Karpas-422 (cell line): ENCODE measurements at regions not wholly inside any gene's neighbourhood (a gene's known extent, or its start where the extent isn't known, plus 50 kb on each side); places are given as distances from the start of the nearest gene placed in this dataset.

ENCODE experiments used
- DNase-seq: peaks from one replicate; pipeline ENCODE4 v3.0.0-alpha.2; 2015
- H2AFZ ChIP-seq: fragments of 200-600 bp; sonication (generic); 2 replicates; pipeline ENCODE4 v1.6.1; 2014; ENCODE audit warnings: antibody characterized with exemption, low read length, mixed read lengths
- H3K27ac ChIP-seq: fragments of 200-600 bp; sonication (generic); 2 replicates; pipeline ENCODE4 v1.5.1; 2014; ENCODE audit warnings: mild to moderate bottlenecking, low read length, moderate library complexity
- H3K27me3 ChIP-seq: fragments of 200-600 bp; sonication (generic); 2 replicates; pipeline ENCODE4 v1.6.1; 2014; ENCODE audit warnings: low read length, mixed read lengths
- H3K36me3 ChIP-seq: fragments of 200-600 bp; sonication (generic); 2 replicates; pipeline ENCODE4 v1.6.1; 2014; ENCODE audit warnings: low read length, mixed read lengths; ENCODE audit not compliant: insufficient read depth
- H3K4me1 ChIP-seq: fragments of 200-600 bp; sonication (generic); 2 replicates; pipeline ENCODE4 v1.6.1; 2014; ENCODE audit warnings: mild to moderate bottlenecking, low read length, mixed read lengths
- H3K4me2 ChIP-seq: fragments of 200-600 bp; sonication (generic); 2 replicates; pipeline ENCODE4 v1.6.1; 2014; ENCODE audit warnings: low read length, low read depth, mild to moderate bottlenecking; ENCODE audit not compliant: poor library complexity, severe bottlenecking
- H3K4me3 ChIP-seq: fragments of 200-600 bp; sonication (generic); 2 replicates; pipeline ENCODE4 v1.5.1; 2014; ENCODE audit warnings: mild to moderate bottlenecking, antibody characterized with exemption, low read length, mixed read lengths
- H3K79me2 ChIP-seq: fragments of 200-600 bp; sonication (generic); 2 replicates; pipeline ENCODE4 v1.6.1; 2014; ENCODE audit warnings: mild to moderate bottlenecking, low read length, mixed read lengths
- H3K9ac ChIP-seq: fragments of 200-600 bp; sonication (generic); 2 replicates; pipeline ENCODE4 v1.6.0; 2014; ENCODE audit warnings: low read length
- H3K9me2 ChIP-seq: fragments of 200-600 bp; sonication (generic), shearing (Covaris generic); replicated peaks from 2 replicates; pipeline ENCODE4 v1.6.0; 2014; ENCODE audit warnings: mild to moderate bottlenecking, low read length, moderate library complexity; ENCODE audit not compliant: insufficient read depth
- H3K9me3 ChIP-seq: fragments of 300-700, 200-600 bp; sonication (generic); 2 replicates; pipeline ENCODE4 v1.6.1; 2014; ENCODE audit warnings: low read length, mixed read lengths
- H4K20me1 ChIP-seq: fragments of 200-600 bp; sonication (generic); 2 replicates; pipeline ENCODE4 v1.6.1; 2014; ENCODE audit warnings: mild to moderate bottlenecking, antibody characterized with exemption, low read length, low read depth; ENCODE audit not compliant: insufficient read depth

DNA sequence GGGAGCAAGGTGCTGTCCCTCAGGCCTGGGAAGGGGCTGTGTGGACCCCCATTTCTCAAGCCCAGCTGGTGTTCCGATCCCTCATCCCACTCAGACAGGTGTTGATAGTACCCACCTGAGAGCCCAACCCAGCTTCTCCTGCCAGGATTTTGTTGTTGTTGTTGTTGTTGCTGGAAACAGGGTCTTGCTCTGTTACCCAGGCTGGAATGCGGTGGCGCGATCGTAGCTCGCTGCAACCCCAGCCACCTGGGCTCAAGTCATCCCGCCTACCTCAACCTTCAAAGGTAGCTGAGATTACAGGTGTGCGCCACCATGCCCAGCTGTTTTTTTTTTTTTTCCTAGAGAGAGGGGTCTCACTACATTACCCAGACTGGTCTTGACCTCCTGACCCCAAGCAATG is 209.9 kb downstream of the PHETA1 start:
- H3K9ac ChIP-seq = no peak overlapping the region
- H2AFZ ChIP-seq = no peak overlapping the region
- no peak overlapping the region for H3K4me2 ChIP-seq
- no peaks in the 10 kb centered on the region for H3K27me3 ChIP-seq
- DNase-seq = no peak
- no peaks in the 10 kb centered on the region for H3K79me2 ChIP-seq
- no peaks in the 10 kb centered on the region for H3K36me3 ChIP-seq
- no peaks in the 10 kb centered on the region for H3K4me1 ChIP-seq
- no peak overlapping the region for H3K27ac ChIP-seq
- H4K20me1 ChIP-seq = no peaks in the 10 kb centered on the region
- no peak overlapping the region for H3K4me3 ChIP-seq
- H3K9me2 ChIP-seq = no peaks in the 10 kb centered on the region
- H3K9me3 ChIP-seq = no peaks in the 10 kb centered on the region

DNA sequence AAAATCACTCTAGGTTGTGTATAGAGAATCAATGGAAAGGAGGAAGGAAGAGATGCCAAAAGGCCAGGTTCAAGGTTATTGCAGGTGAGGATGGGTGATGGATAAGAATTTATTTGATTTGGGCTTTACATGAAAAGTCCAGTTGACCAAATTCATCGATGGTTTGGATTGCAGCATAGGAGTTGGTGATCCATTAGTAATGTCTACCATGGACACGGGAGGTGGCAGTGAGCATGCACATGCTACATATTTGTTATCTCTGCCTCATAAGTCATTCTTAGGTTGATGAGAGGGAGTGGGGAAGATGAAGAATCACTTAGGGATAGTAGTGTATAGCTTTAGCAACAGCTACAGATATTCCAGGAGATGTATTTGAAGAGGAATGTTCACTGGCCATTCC is 211.4 kb downstream of the PHETA1 start:
- H3K4me1 ChIP-seq = no peaks in the 10 kb centered on the region
- H3K79me2 ChIP-seq = no peaks in the 10 kb centered on the region
- H2AFZ ChIP-seq = no peak overlapping the region
- H3K4me2 ChIP-seq = no peak overlapping the region
- no peak for DNase-seq
- H3K27me3 ChIP-seq = no peaks in the 10 kb centered on the region
- H3K9me3 ChIP-seq = no peaks in the 10 kb centered on the region
- no peak overlapping the region for H3K27ac ChIP-seq
- no peak overlapping the region for H3K4me3 ChIP-seq
- H3K36me3 ChIP-seq = no peaks in the 10 kb centered on the region
- no peaks in the 10 kb centered on the region for H3K9me2 ChIP-seq
- no peaks in the 10 kb centered on the region for H4K20me1 ChIP-seq
- no peak overlapping the region for H3K9ac ChIP-seq

DNA sequence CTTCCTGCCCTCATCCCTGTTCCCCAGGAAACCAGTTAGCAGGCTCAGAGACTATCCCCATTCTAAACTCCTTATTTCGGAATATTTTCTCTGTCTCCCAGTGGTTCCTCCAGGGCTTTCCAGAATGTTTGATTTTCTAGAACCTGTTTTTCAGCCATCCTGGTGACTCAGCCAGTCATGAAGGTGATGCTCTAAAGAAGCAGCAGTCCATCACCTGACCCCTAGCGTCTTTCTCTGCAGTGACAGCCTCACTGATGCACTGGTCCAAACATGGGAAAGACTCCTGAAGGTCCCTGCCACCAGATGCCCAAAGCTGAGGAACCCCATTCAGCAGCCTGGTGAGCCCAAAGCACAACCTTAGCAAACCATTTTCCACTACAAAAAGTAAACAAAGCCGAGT is 212.6 kb downstream of the PHETA1 start:
- DNase-seq = no peak
- Histone ChIP-seq H3K9ac (no peak overlapping the region), H2AFZ (no peak overlapping the region), H4K20me1 (no peaks in the 10 kb centered on the region), H3K4me2 (no peak overlapping the region), H3K36me3 (no peaks in the 10 kb centered on the region), H3K9me2 (no peaks in the 10 kb centered on the region), H3K4me1 (no peaks in the 10 kb centered on the region), H3K79me2 (no peaks in the 10 kb centered on the region), H3K9me3 (no peaks in the 10 kb centered on the region), H3K27me3 (no peaks in the 10 kb centered on the region), H3K4me3 (no peak overlapping the region), H3K27ac (no peak overlapping the region)

DNA sequence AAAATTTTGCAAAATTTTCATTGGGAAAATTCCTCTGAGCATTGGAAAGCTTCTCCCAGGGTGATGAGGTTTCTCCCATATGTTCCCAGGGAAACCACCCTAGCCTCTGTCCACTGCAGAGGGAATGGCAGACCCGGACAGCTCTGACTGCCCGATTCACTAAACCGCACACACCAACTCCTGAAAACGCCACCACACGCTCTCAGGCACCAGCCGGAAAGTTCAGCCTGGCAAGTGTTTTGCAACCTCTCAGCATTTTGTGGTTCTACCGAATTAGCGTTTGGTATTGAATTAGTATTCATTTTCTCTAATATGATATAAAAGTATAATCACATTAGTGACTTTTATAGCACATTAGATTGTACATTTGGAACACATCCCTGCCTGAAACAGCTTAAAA is 213.4 kb downstream of the PHETA1 start:
- Histone ChIP-seq H3K36me3 (no peaks in the 10 kb centered on the region), H4K20me1 (no peaks in the 10 kb centered on the region), H3K79me2 (no peaks in the 10 kb centered on the region), H3K27me3 (no peaks in the 10 kb centered on the region), H3K4me3 (no peak overlapping the region), H3K9ac (no peak overlapping the region), H3K9me3 (no peaks in the 10 kb centered on the region), H3K27ac (no peak overlapping the region), H2AFZ (no peak overlapping the region), H3K9me2 (no peaks in the 10 kb centered on the region), H3K4me2 (no peak overlapping the region), H3K4me1 (no peaks in the 10 kb centered on the region)
- no peak for DNase-seq

DNA sequence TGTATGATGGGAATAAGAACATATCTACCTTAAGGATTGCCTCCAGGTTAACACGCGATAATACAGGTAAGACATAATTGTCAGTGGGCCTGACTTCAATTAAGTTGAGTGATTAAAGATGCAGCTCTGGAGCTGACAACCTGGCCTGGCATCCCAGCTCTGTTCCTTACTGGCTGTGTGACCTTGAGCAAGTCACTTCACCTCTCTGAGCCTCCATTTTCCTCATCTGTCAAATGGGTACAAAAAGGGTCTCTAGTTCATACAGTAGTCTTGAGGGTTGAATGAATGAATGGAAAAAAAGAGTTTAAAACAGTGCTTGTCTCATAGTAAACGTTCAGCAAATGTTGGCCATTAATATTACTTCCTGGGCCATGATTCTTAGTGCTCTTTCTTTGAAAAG is 213.9 kb downstream of the PHETA1 start:
- no peaks in the 10 kb centered on the region for H3K27me3 ChIP-seq
- no peaks in the 10 kb centered on the region for H3K9me3 ChIP-seq
- no peak overlapping the region for H3K9ac ChIP-seq
- no peak overlapping the region for H3K4me3 ChIP-seq
- no peak overlapping the region for H3K27ac ChIP-seq
- no peak overlapping the region for H3K4me2 ChIP-seq
- no peaks in the 10 kb centered on the region for H3K4me1 ChIP-seq
- no peaks in the 10 kb centered on the region for H3K36me3 ChIP-seq
- no peak overlapping the region for H2AFZ ChIP-seq
- no peaks in the 10 kb centered on the region for H3K9me2 ChIP-seq
- H4K20me1 ChIP-seq = no peaks in the 10 kb centered on the region
- no peak for DNase-seq
- H3K79me2 ChIP-seq = no peaks in the 10 kb centered on the region

DNA sequence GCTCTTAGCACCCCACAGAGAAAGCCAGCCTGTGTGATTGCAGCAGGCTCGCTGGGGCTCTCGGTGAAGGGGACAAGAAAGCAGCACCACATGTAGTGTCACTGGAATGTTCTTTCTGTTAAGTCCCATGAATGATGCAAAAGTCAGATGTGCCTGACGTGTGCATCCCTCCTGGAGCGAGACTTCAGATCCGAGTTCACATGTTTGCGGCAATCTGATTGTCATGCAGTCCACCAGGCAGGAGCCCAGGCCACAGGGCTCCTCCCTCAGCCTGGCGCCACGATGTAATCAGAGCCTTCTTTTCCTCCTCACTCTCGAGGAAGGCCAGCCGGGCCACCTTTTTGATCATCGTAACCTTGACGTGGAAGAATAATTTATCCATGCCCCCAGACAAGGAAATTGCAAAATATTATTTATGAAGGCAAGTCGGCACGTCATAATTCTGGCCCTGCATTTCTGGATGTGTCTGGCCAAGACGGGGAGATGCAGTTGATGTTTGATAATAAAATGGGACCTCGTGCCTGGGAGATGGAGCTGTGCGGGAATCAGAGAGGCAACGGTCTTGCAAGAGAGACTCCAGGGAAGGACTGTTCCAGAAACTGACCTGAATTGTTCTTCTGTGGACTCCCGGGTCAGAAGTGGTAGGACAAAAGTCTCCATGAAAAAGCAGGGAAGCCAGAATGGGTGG is 214.6 kb downstream of the PHETA1 start:
- Histone ChIP-seq H3K9me3 (no peaks in the 10 kb centered on the region), H2AFZ (no peak overlapping the region), H3K9me2 (no peaks in the 10 kb centered on the region)

DNA sequence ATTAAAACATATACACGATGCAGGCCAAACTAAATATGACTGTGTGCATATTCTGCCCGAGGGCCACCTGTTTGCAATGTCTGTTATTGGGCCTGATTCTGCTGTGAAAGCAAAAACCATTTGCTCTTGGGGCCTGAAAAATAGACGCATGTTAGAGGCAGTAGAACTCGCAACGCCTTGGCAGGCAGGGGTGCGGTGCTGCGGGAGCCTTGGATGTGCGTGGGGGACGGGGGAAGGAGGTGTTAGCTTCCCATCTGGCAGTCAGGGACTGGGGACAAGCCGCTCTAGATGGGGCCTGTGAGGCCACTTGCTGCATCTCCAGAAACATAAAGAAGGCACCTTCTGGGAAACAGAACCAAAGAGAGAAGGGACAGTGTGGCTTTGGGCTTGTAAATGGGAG is 216.3 kb downstream of the PHETA1 start:
- H3K79me2 ChIP-seq = no peaks in the 10 kb centered on the region
- H3K9me3 ChIP-seq = no peaks in the 10 kb centered on the region
- H3K36me3 ChIP-seq = no peaks in the 10 kb centered on the region
- H3K4me3 ChIP-seq = no peak overlapping the region
- H4K20me1 ChIP-seq = no peaks in the 10 kb centered on the region
- no peak for DNase-seq
- no peaks in the 10 kb centered on the region for H3K9me2 ChIP-seq
- H2AFZ ChIP-seq = no peak overlapping the region
- no peaks in the 10 kb centered on the region for H3K4me1 ChIP-seq
- H3K27me3 ChIP-seq = no peaks in the 10 kb centered on the region
- H3K9ac ChIP-seq = no peak overlapping the region
- H3K4me2 ChIP-seq = no peak overlapping the region
- no peak overlapping the region for H3K27ac ChIP-seq

More for the DNA sequence above, 214.6 kb downstream of the PHETA1 start:
- Histone ChIP-seq H3K4me2 (no peak overlapping the region), H3K27ac (no peak overlapping the region), H3K27me3 (no peaks in the 10 kb centered on the region), H3K36me3 (no peaks in the 10 kb centered on the region), H4K20me1 (no peaks in the 10 kb centered on the region), H3K4me3 (no peak overlapping the region), H3K4me1 (no peaks in the 10 kb centered on the region), H3K79me2 (no peaks in the 10 kb centered on the region), H3K9ac (no peak overlapping the region)
- DNase-seq = no peak

DNA sequence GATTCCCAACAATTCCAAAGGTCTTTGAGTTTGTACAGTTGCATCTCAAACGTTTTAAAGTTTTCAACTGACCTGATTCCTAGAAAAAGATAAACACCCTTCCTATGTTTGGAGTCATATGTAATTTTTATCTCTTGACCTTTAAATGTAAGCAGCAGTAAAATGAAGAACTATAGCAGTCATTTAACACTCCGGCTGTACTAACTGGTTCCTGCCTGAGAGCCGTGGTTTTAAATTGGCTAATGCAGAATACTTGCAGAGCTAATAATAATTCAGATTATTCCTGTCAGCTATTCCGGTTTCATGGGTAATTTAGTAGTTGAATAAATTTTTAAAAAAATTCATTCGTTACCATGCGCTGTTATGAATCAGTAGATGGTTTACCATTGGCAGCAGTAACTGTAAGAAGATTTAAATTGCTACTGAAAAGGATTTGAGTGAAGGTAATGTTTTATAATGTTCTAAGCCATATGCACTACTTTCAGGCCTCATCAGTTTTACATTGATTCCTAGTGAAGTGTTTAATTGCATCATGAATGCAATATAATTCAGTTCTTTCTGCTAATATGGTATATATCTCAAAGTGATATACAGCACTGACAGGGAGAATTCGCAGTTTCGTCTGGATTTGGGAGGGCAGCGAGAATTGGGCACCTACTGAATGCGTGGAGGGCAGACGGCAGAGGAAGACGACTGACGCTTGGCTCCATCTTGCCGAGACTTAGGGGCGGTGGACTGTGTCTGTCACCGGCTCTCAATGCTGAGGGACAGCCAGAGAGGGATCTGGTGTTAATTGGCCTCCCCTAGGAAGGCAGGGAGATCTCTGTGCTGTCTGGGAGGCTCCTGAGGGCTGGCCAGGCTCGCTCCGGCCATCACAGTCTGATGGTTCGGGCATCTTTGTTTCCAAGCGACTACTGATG is 217.7 kb downstream of the PHETA1 start:
- Histone ChIP-seq H3K27ac (no peak overlapping the region), H4K20me1 (no peaks in the 10 kb centered on the region), H3K79me2 (no peaks in the 10 kb centered on the region), H3K36me3 (no peaks in the 10 kb centered on the region), H3K27me3 (no peaks in the 10 kb centered on the region), H3K9me2 (no peaks in the 10 kb centered on the region), H3K4me2 (no peak overlapping the region), H3K4me3 (no peak overlapping the region), H3K9me3 (no peaks in the 10 kb centered on the region), H2AFZ (no peak overlapping the region), H3K4me1 (no peaks in the 10 kb centered on the region), H3K9ac (no peak overlapping the region)
- DNase-seq = no peak
